Lower leg skin (tissue), 4 donors: ENCODE measurements at regions not wholly inside any gene's neighbourhood (a gene's known extent, or its start where the extent isn't known, plus 50 kb on each side); places are given as distances from the start of the nearest gene placed in this dataset.

Source experiments
- DNase-seq, 2 donors: peaks; one replicate each; pipeline ENCODE4 v3.0.0-alpha.2; 2019; ENCODE audit warnings: low spot score in 2 of 2
- H3K4me3 ChIP-seq: fragments of 200-600 bp; sonication (generic); 2 replicates; pipeline ENCODE4 v1.5.1; 2017; ENCODE audit warnings: mild to moderate bottlenecking, low read depth; ENCODE audit not compliant: poor library complexity, severe bottlenecking
- POLR2A ChIP-seq, 2 donors: fragments of 450-650 bp; IDR thresholded peaks; one replicate each; pipeline ENCODE4 v1.6.1; 2016 to 2017; ENCODE audit warnings: antibody characterized with exemption in 2 of 2, mild to moderate bottlenecking in 1 of 2, moderate library complexity in 1 of 2
- WGBS, 2 donors: methylation state at CpG; one replicate each; pipeline ENCODE4 v1.1.5; 2018; 5-methylcytosine and 5-hydroxymethylcytosine counted together
- intact Hi-C: fragments of 100-400 bp; cut with DNase I; formaldehyde crosslinking; loops from one replicate; pipeline ENCODE4 v1.15.0; 2023; ENCODE audit warnings: low total_unique reads
- TF ChIP-seq, protein P1 (sequence below), 3 donors: fragments of 450-650 bp; IDR thresholded peaks; one replicate each; pipeline ENCODE4 v1.5.1; 2016; ENCODE audit warnings: antibody characterized with exemption in 3 of 3, mild to moderate bottlenecking in 3 of 3, moderate library complexity in 2 of 3

DNA sequence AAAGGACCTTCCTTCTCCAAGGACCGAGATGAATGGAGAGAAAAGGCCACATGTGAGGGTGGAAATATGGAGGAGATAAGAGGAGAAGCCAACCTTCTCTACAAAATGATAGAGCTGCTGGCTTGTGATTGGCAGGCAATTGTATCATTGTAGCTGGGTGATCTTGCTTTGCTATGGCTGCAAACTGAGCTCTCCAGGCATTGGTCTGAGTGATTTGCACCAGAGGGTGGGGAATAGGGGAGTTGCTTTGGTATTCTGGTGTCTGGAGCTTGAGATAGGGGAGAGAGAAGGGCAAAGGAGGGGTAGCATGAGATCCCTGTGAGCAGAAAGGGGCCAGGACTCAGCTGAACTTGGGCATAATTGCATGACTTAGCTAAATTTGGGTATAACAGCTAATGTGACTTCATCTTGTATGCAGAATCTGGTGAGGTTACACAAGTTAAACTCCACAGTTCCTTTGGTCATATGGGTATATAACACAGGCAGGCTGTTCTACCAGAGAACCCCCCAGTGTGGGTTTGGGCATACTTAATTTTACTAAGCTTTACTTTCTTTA is 72.0 kb downstream of the FOS start:
- TF ChIP-seq, protein P1, sequence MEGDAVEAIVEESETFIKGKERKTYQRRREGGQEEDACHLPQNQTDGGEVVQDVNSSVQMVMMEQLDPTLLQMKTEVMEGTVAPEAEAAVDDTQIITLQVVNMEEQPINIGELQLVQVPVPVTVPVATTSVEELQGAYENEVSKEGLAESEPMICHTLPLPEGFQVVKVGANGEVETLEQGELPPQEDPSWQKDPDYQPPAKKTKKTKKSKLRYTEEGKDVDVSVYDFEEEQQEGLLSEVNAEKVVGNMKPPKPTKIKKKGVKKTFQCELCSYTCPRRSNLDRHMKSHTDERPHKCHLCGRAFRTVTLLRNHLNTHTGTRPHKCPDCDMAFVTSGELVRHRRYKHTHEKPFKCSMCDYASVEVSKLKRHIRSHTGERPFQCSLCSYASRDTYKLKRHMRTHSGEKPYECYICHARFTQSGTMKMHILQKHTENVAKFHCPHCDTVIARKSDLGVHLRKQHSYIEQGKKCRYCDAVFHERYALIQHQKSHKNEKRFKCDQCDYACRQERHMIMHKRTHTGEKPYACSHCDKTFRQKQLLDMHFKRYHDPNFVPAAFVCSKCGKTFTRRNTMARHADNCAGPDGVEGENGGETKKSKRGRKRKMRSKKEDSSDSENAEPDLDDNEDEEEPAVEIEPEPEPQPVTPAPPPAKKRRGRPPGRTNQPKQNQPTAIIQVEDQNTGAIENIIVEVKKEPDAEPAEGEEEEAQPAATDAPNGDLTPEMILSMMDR (IDR thresholded peaks at IDR 0.05) = no peak
- no peak for TF ChIP-seq POLR2A (IDR thresholded peaks at IDR 0.05)
- H3K4me3 ChIP-seq = no peak overlapping the region
- 81 to 89% methylated on average over 1 of the region's 1 CpG for WGBS, 2 donors
- no peak for DNase-seq
- intact Hi-C loops = no loop called here

DNA sequence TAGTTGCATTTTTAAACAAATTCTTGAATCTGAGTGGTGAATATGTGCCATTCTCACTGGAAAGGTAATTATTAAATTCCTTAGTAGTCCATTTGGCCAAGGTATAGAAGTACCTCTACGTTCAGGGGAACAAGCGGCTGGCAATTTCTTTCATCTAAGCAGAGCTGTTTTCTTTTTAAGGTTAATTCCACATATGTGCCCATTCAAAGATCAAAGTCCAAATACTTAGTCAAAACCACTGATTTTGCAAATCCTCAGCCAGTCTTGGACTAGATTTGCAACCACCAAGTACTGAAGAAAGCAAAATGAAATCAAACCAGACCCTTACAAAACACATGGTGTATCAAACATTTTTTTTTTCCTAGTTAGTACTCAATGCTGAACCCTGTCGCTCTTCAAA is 68.7 kb upstream of the JDP2 start:
- TF ChIP-seq, protein P1 (IDR thresholded peaks at IDR 0.05) = no peak
- TF ChIP-seq POLR2A (IDR thresholded peaks at IDR 0.05) = no peak
- no peak overlapping the region for H3K4me3 ChIP-seq
- no peak for DNase-seq
- intact Hi-C loops = no loop called here
- WGBS, 2 donors = 77 to 88% methylated on average over 3 of the region's 3 CpGs

DNA sequence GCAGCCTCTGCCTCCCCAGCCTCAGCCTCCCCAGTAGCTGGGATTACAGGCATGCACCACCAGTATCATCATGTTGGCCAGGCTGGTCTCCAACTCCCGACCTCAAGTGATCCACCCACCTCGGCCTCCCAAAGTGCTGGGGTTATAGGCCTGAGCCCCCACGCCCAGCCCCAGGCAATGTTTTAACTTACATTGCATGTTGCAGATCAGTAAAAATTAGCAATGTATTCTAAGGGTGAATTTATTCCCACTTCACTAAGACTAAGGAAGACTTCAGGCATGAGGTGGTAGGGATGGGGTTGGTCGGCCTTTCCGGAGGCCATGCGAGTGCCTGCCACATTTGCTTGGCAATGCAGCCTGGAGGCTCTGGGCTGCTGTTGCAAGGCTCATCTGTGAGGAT is 66.8 kb upstream of the JDP2 start:
- 78 to 81% methylated on average over 6 of the region's 6 CpGs for WGBS, 2 donors
- H3K4me3 ChIP-seq = no peak overlapping the region
- no peak for TF ChIP-seq POLR2A (IDR thresholded peaks at IDR 0.05)
- TF ChIP-seq, protein P1 (IDR thresholded peaks at IDR 0.05) = no peak
- peak in 1 of 2 donors; percentile 72 for DNase-seq
- intact Hi-C loops = no loop called here

DNA sequence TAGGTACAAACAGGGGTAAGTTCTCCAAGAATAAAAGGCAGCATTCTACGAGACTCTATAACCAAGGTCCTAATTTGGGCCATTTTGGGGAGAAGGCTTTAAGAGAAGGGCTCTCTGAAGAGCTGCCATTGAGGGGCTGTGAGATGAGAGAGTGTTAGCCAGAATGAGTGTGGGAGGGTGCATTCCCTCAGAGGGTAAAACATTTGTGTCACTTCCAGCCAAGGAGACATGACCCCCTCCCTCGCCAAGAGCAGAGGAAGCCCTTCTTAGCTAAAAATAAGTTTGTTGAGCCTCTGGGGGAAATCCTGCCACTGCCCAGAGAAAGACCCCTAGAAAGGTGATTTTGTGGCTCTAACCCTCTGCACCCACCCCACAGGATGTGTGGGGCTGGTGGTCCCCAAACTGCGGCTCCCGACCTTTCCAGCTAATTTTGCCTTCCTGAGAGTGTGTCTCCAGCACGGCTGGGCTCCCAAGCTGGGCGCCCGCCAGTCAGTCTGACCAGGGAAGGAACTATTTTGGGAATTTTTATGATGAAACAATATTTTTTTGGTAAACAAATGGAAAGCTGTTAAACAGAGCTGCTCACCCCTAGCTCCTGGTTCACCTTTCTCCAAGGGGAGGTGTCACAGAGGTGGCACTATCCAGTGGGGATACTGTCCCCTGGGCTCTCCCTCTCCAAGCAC is 65.9 kb upstream of the JDP2 start:
- DNase-seq = peak in 1 of 2 donors; percentile 92
- H3K4me3 ChIP-seq = no peak overlapping the region
- no peak for TF ChIP-seq POLR2A (IDR thresholded peaks at IDR 0.05)
- TF ChIP-seq, protein P1 (IDR thresholded peaks at IDR 0.05) = no peak
- WGBS, 2 donors = 59 to 69% methylated on average over 7 of the region's 7 CpGs
- intact Hi-C loops = no loop called here

DNA sequence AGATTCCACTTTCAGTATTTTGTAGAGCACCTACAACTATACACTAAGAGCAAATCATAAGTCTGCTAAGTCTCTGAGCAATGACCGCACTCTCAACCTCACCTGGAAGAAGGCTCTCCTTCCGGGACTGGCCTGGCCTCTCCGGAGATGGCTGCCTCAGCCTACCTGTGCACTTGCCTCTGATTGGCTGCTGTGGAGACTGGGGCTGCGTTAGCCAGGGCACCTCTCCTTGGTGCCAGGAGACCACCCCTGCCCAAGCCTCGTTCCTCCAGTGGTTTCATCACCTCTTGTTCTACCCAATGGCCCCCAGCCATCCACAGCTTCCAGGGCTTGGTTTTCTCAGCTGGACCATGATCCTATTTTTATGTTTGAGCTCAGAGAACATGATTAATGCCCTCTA is 64.7 kb upstream of the JDP2 start:
- H3K4me3 ChIP-seq = no peak overlapping the region
- intact Hi-C loops = no loop called here
- TF ChIP-seq, protein P1 (IDR thresholded peaks at IDR 0.05) = no peak
- no peak for TF ChIP-seq POLR2A (IDR thresholded peaks at IDR 0.05)
- DNase-seq = peak in 1 of 2 donors; percentile 66
- 85 to 93% methylated on average over 5 of the region's 5 CpGs for WGBS, 2 donors
